Transverse colon (tissue), 4 donors: ENCODE measurements at regions not wholly inside any gene's neighbourhood (a gene's known extent, or its start where the extent isn't known, plus 50 kb on each side); places are given as distances from the start of the nearest gene placed in this dataset.

Experiments used
- CTCF ChIP-seq, 5 experiments: fragments of 200-600 bp in 3 of 5; fragments of 450-650 bp in 2 of 5; sonication (generic) in 3 of 5; IDR thresholded peaks; 1 replicate in 2 of 5; 2 replicates in 3 of 5; pipeline ENCODE4 v1.5.1; 2016 to 2017; ENCODE audit warnings: antibody characterized with exemption in 5 of 5, inconsistent platforms in 3 of 5, mild to moderate bottlenecking in 2 of 5, moderate library complexity in 1 of 5
- EP300 ChIP-seq: sonication (generic); formaldehyde crosslinking; IDR thresholded peaks from one replicate; pipeline ENCODE4 v1.6.1; 2017; ENCODE audit warnings: antibody characterized with exemption, low read depth
- POLR2A ChIP-seq: fragments of 450-650 bp; IDR thresholded peaks from one replicate; pipeline ENCODE4 v1.6.1; 2016; ENCODE audit warnings: antibody characterized with exemption, mild to moderate bottlenecking, moderate library complexity
- POLR2AphosphoS5 ChIP-seq, 3 donors: sonication (generic); formaldehyde crosslinking; IDR thresholded peaks; one replicate each; pipeline ENCODE4 v1.6.1; 2016; ENCODE audit warnings: antibody characterized with exemption in 3 of 3

- TF ChIP-seq EP300 (no peak), CTCF (IDR thresholded peaks at IDR 0.05) (no peak), POLR2A (no peak), POLR2AphosphoS5 (IDR thresholded peaks at IDR 0.05) (no peak)
Observed at GRCh38 chr20:18971574-18971973, 158.0 kb downstream of the SCP2D1 start.
